ENCODE measurements at regions not wholly inside any gene's neighbourhood (a gene's known extent, or its start where the extent isn't known, plus 50 kb on each side); places are given as distances from the start of the nearest gene placed in this dataset.

DNA sequence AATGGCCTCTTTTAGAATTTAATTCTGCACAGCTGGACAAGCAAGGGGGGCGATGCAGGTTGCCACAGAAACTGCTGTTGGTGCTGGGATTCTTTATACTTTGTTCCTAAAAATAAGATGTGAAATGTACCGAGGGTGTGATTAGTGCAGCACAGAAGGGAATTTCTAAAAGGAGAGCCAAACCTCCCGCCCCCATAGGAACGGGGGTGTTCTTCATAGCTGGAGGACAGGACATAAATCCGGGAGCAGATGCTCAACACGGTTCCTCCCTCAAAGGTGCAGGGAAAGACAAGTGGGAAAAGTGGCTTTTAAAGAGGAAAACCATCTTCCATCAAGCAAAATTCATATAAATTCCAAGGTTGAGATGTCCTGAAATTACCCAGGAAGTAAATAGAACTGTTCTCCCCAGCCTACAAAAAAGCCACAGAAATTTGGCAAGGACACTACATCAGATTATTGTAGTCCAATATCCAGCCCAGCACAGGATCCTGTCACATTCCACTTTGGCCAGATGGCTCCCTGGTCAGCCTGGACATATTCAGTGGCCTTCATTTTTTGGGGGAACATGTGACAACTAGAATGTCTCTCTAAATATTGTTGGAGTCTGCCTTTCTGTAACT is 51.4 kb upstream of the TMX1 start:
- Mint-ChIP-seq H3K27ac (no peak overlapping the region), H3K9me3 (no peaks in the 10 kb centered on the region), H3K4me3 (no peak overlapping the region), H3K4me1 (no peaks in the 10 kb centered on the region), H3K36me3 (ENCODE audit: low read depth) (no peaks in the 10 kb centered on the region), H3K27me3 (no peaks in the 10 kb centered on the region)
- no peak for DNase-seq
- ChIA-PET POLR2A (no interaction called here), CTCF (no interaction called here)

DNA sequence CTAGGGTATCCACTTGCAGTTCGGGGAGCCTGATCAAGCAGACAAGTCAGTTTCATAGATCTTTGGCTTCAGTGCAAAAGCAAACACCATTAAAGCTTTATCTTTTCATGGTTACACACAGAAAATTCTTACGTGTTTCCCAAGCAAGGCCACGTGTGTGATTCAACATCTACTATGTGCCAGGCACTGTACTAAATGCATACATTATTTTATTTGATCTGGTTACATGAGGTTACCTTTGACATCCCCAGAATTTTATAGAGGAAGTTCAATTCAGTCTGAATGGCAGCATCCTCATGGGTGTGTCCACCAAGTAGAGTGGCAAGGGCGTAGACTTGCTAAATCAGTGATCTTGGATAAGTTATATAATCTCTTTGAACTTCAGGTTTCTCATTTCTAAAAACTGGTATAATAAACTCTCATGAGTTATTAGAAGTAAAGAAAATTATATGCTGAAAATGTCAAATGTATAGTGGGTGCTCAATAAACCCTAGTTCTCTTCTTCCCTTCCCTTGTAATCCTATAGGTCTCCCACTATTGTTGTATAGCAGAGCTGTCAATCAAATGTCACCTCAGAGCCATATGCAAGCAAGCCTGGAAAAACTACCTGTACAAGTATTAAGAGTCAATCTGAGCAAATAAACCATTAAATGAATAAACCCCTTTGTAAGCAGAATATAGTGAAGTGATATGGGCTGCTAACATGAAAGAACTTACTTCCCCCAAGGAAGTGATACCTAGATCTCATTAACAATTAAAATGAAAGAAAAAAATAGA is 50.3 kb upstream of the TMX1 start:
- Mint-ChIP-seq H3K27me3 (no peaks in the 10 kb centered on the region), H3K4me3 (no peak overlapping the region), H3K4me1 (no peaks in the 10 kb centered on the region), H3K27ac (no peak overlapping the region), H3K9me3 (no peaks in the 10 kb centered on the region), H3K36me3 (ENCODE audit: low read depth) (no peaks in the 10 kb centered on the region)
- ChIA-PET CTCF (no interaction called here), POLR2A (no interaction called here)
- no peak for DNase-seq

All from activated CD4-positive, alpha-beta memory T cell treated with anti-CD3 and anti-CD28 coated beads, Interleukin-2, amount 10 ng/mL, durations not matched to agents 7 days and 5 days (primary cell).